ENCODE measurements at regions not wholly inside any gene's neighbourhood (a gene's known extent, or its start where the extent isn't known, plus 50 kb on each side); places are given as distances from the start of the nearest gene placed in this dataset.

- CTCF ChIA-PET: no interaction called here
- ATAC-seq (no peak), DNase-seq (no peak)
- H3K27ac Mint-ChIP-seq: no peak overlapping the region
- H3K27me3 Mint-ChIP-seq: peaks cover 4% of the 10 kb centered on the region
- no peaks in the 10 kb centered on the region for H3K36me3 Mint-ChIP-seq
- no peak overlapping the region for H3K4me3 Mint-ChIP-seq
- no peaks in the 10 kb centered on the region for H3K4me1 Mint-ChIP-seq
- no peaks in the 10 kb centered on the region for H3K9me3 Mint-ChIP-seq (ENCODE audit: low read depth)
These were observed 161.7 kb downstream of the TFCP2L1 start for GRCh38 chr2:121123268-121123667.

DNA sequence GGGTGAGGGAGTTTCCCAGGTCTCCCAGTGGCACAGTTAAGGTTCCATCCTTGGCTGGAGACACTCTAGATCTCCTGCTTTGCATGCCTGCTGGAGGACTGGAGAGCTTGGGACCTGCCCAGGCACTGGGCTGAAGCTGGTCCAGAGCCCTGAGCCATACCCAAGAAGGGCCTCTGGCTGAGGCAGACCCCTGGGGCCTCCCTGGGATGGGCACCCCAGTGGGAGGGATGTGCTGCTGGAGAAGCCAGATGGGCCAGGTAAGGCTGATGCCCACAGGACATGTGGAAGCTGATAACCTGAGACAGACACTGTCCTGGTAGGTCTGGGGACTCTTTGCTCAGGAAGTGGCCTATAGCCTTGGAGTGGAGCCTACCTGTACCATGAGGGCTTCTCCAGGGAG is 160.7 kb downstream of the TFCP2L1 start:
- H3K4me3 Mint-ChIP-seq: no peak overlapping the region
- no peaks in the 10 kb centered on the region for H3K9me3 Mint-ChIP-seq (ENCODE audit: low read depth)
- H3K27ac Mint-ChIP-seq: no peak overlapping the region
- no peaks in the 10 kb centered on the region for H3K36me3 Mint-ChIP-seq
- CTCF ChIA-PET: no interaction called here
- DNase-seq: no peak
- H3K27me3 Mint-ChIP-seq: peaks cover 4% of the 10 kb centered on the region
- no peak for ATAC-seq
- H3K4me1 Mint-ChIP-seq: no peaks in the 10 kb centered on the region

DNA sequence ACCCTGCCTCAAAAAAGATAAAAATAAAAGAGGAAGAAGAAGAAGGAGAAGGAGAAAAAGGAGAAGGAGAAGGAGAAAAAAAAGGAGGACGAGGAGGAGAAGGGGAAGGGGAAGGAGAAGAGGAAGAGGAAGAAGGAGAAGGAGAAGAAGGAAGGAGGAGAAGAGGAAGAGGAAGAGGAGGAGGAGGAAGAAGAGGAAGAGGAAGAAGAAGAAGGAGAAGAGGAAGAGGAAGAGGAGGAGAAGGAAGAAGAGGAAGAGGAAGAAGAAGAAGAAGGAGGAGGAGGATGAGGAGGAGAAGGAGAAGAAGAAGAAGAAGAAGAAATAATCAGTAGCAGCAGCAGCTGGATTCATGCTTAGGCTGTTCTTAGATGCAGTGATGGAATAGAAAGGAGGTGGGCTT is 159.7 kb downstream of the TFCP2L1 start:
- no peak overlapping the region for H3K4me3 Mint-ChIP-seq
- DNase-seq: no peak
- H3K9me3 Mint-ChIP-seq (ENCODE audit: low read depth): no peaks in the 10 kb centered on the region
- no peaks in the 10 kb centered on the region for H3K36me3 Mint-ChIP-seq
- CTCF ChIA-PET: no interaction called here
- H3K4me1 Mint-ChIP-seq: no peaks in the 10 kb centered on the region
- H3K27ac Mint-ChIP-seq: no peak overlapping the region
- ATAC-seq: no peak
- H3K27me3 Mint-ChIP-seq: peaks cover 4% of the 10 kb centered on the region

DNA sequence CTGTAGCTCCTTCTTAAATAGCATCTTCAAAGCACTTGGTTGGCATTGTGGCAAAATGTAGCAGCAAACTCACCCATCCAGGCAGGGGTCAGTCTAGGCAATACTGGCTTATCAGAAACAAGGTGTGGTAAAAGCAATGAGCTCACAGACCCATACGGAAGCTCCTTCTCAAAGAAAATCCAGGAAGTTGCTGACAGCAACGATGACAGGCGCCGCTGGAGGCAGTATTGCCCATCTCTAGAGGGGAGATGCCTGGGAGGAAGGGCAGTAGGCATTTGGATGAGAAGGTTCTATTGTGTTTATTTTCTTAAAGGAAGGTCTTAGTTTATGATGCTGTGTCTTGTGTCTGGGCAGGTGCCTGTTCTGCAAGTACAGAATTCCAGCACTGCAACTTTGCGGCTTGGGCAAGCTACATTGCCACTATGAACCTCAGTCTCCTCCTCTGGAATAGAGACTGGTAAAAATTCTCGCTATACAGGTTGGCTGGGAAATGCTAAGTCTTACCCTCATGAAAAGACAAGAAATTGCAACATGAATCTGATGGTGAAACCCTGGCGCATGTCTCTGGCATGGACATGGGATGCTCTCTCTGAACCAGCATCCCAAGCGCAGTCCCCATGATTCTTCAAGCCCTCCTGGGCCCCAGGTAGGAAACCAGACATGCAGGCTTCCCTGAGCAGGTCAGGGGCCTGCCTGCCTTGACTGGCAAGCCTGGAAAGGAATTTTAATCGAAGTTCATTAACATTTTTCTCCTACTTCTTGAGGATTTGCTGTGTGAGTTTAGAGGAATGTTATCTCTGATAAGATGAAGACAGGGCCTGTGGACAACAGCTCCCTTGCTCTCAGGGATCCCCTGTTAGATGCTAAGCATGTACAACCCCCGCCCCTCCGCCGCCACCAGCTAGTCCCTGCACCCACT is 156.0 kb downstream of the TFCP2L1 start:
- Mint-ChIP-seq H3K4me1 (no peaks in the 10 kb centered on the region), H3K27ac (no peak overlapping the region), H3K27me3 (peaks cover 4% of the 10 kb centered on the region), H3K36me3 (no peaks in the 10 kb centered on the region), H3K4me3 (no peak overlapping the region), H3K9me3 (ENCODE audit: low read depth) (peaks cover 1% of the 10 kb centered on the region)
- peak; percentile 50 for DNase-seq
- CTCF ChIA-PET: interaction anchor here (0.6 to 1.0 kb wide), 2 partner anchors 227 to 231 kb away, joined by 3 read pairs; no protein-coding TSS in a partner anchor
- no peak for ATAC-seq

GRCh38 chr2:121129692-121130091 is 155.3 kb downstream of the TFCP2L1 start:
- no peaks in the 10 kb centered on the region for H3K36me3 Mint-ChIP-seq
- no peaks in the 10 kb centered on the region for H3K4me1 Mint-ChIP-seq
- DNase-seq: no peak
- CTCF ChIA-PET: no interaction called here
- no peak for ATAC-seq
- peaks cover 4% of the 10 kb centered on the region for H3K27me3 Mint-ChIP-seq
- peaks cover 4% of the 10 kb centered on the region for H3K9me3 Mint-ChIP-seq (ENCODE audit: low read depth)
- no peak overlapping the region for H3K27ac Mint-ChIP-seq
- no peak overlapping the region for H3K4me3 Mint-ChIP-seq

GRCh38 chr2:121130301-121130850 is 154.6 kb downstream of the TFCP2L1 start:
- ATAC-seq (no peak), DNase-seq (no peak)
- Mint-ChIP-seq H3K36me3 (no peaks in the 10 kb centered on the region), H3K9me3 (ENCODE audit: low read depth) (peaks cover 4% of the 10 kb centered on the region), H3K4me1 (no peaks in the 10 kb centered on the region), H3K4me3 (no peak overlapping the region), H3K27ac (no peak overlapping the region), H3K27me3 (peaks cover 4% of the 10 kb centered on the region)
- CTCF ChIA-PET: no interaction called here

DNA sequence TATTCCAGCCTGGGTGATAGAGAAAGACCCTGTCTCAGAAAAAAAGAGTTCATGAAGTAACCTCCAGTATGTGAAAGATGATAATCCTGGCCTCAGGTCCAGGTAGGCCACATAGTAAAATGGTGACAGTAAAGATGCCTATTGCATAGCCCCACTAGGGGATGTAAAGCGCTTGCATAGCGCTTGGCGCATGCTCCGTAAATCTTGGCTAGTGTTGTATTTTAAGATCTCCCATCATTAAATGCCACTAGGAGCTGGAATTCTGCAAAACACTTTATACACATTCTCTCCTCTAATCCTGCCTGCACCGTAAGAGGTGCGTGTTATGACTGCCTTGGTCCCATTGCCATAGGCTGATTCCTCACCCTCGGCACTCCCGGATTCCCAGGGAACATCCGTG is 153.6 kb downstream of the TFCP2L1 start:
- H3K4me3 Mint-ChIP-seq: no peak overlapping the region
- ATAC-seq (no peak), DNase-seq (no peak)
- CTCF ChIA-PET: no interaction called here
- H3K4me1 Mint-ChIP-seq: no peaks in the 10 kb centered on the region
- H3K27ac Mint-ChIP-seq: no peak overlapping the region
- no peaks in the 10 kb centered on the region for H3K36me3 Mint-ChIP-seq
- H3K27me3 Mint-ChIP-seq: peaks cover 4% of the 10 kb centered on the region
- peaks cover 4% of the 10 kb centered on the region for H3K9me3 Mint-ChIP-seq (ENCODE audit: low read depth)

DNA sequence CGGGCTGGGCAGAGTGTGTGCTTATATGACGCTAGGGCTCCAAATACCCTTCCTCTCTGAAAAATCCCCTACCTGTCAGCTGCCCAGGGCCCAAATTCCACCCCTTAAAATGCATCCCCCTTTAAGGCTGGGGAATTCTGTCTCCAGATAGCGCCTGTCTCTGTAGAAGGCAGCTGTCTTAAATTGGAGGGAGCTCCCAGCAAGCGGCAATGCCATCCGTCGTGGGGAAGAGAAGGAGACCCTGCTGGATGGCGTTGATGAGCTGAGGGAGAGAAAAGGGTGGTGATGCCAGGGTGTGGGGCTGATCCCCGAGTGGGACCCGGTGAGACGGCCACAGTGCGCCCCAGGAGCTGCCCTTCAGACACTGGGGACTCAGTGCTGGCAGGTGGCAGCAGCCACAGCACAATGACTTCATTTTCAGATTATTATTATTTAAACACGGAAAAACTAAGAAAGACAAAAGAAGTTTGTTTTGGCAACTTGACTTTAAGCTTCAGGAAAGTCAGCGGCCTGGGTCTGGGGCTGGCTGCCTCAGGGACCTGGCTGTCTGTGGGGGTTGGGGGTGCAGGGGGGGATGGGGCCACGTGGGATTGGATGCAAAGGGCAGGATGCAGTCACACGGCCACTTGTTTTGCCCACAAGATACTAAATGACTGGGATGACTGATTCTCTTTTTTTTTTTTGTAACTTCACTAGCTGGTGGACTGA is 152.8 kb downstream of the TFCP2L1 start:
- CTCF ChIA-PET: no interaction called here
- no peaks in the 10 kb centered on the region for H3K4me1 Mint-ChIP-seq
- no peak overlapping the region for H3K4me3 Mint-ChIP-seq
- no peak for DNase-seq
- peaks cover 4% of the 10 kb centered on the region for H3K9me3 Mint-ChIP-seq (ENCODE audit: low read depth)
- no peaks in the 10 kb centered on the region for H3K36me3 Mint-ChIP-seq
- H3K27me3 Mint-ChIP-seq: peaks cover 4% of the 10 kb centered on the region
- no peak for ATAC-seq
- no peak overlapping the region for H3K27ac Mint-ChIP-seq

DNA sequence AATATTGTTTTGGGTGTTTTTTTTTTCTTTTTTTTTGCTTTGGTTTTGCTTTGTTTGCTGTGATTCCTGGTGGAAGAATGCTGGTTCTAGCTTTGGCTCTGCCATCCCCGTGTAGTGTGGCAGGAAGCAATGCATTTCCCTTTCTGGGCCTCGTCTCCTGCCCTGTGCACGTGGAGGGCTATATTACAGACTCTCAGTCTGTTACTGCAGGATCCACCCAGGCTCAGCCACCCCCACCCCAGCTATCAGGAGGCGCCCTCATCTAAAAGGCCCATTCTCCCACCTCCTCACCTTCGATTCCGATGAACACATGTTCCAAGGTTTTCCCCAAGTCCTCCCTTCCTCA is 152.3 kb downstream of the TFCP2L1 start:
- no peaks in the 10 kb centered on the region for H3K4me1 Mint-ChIP-seq
- H3K9me3 Mint-ChIP-seq (ENCODE audit: low read depth): peaks cover 4% of the 10 kb centered on the region
- no peaks in the 10 kb centered on the region for H3K27me3 Mint-ChIP-seq
- H3K4me3 Mint-ChIP-seq: no peak overlapping the region
- DNase-seq (no peak), ATAC-seq (no peak)
- no peak overlapping the region for H3K27ac Mint-ChIP-seq
- CTCF ChIA-PET: no interaction called here
- H3K36me3 Mint-ChIP-seq: no peaks in the 10 kb centered on the region

GRCh38 chr2:121133551-121134319 is 151.3 kb downstream of the TFCP2L1 start:
- H3K36me3 Mint-ChIP-seq: no peaks in the 10 kb centered on the region
- H3K4me1 Mint-ChIP-seq: no peaks in the 10 kb centered on the region
- peaks cover 4% of the 10 kb centered on the region for H3K9me3 Mint-ChIP-seq (ENCODE audit: low read depth)
- ATAC-seq: no peak
- H3K27ac Mint-ChIP-seq: no peak overlapping the region
- CTCF ChIA-PET: no interaction called here
- H3K27me3 Mint-ChIP-seq: no peaks in the 10 kb centered on the region
- no peak overlapping the region for H3K4me3 Mint-ChIP-seq
- no peak for DNase-seq

DNA sequence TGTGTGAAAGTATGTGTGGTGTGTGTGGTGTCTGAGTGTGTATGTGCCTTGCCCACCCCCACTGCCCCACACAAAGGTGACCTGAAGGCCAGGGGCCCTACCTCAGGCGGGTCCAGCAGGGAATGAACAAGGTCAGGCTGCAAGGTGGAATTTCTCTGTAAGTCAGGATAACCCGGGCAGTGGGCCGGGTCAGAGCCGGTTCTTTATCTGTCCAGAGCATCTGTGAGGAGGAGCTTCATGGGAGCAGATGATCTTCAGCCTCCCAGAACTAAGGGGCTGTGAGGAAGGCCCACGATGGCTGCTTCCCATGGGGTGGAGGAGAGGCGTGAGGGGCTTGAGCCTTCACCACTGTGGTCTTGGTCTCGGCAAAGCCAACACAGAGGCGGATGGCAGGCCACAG is 150.3 kb downstream of the TFCP2L1 start:
- DNase-seq (no peak), ATAC-seq (no peak)
- H3K4me1 Mint-ChIP-seq: no peaks in the 10 kb centered on the region
- no peaks in the 10 kb centered on the region for H3K36me3 Mint-ChIP-seq
- no peaks in the 10 kb centered on the region for H3K27me3 Mint-ChIP-seq
- CTCF ChIA-PET: no interaction called here
- H3K4me3 Mint-ChIP-seq: no peak overlapping the region
- H3K9me3 Mint-ChIP-seq (ENCODE audit: low read depth): peaks cover 4% of the 10 kb centered on the region
- H3K27ac Mint-ChIP-seq: no peak overlapping the region

DNA sequence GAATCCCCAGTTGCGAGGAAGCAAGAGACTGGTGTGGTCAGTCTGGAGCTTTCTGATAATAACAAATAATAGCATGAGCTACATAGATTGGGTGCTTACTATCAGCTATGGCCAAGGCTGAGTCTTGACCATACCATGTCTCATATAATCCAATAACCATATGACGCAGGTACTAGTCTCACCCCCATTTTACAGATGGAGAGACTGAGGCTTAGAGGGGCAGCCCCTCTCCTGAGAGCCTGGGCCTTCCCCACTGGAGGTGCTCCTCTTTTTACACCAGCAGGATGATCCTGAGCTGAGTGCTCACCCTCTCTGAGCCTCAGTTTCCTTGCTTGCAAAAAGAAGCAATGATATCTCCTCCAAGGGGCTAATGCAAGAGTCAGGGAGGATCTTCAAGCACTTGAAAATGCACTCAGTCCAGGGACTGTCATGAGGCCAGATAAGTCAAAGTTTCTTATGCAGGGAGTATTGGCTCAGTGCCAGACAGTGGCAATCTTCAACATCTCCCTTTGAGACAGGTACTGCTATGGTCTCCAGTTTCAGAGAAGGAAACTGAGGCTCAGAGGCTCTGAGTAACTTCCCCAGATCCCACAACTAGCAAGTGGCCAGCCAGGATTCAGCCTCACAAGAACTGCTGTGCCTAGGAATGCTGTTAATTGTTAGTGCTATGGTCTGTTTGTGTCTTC is 149.7 kb downstream of the TFCP2L1 start:
- H3K36me3 Mint-ChIP-seq: no peaks in the 10 kb centered on the region
- peaks cover 4% of the 10 kb centered on the region for H3K9me3 Mint-ChIP-seq (ENCODE audit: low read depth)
- ATAC-seq: no peak
- no peaks in the 10 kb centered on the region for H3K27me3 Mint-ChIP-seq
- H3K4me1 Mint-ChIP-seq: no peaks in the 10 kb centered on the region
- no peak for DNase-seq
- no peak overlapping the region for H3K4me3 Mint-ChIP-seq
- CTCF ChIA-PET: no interaction called here
- no peak overlapping the region for H3K27ac Mint-ChIP-seq

DNA sequence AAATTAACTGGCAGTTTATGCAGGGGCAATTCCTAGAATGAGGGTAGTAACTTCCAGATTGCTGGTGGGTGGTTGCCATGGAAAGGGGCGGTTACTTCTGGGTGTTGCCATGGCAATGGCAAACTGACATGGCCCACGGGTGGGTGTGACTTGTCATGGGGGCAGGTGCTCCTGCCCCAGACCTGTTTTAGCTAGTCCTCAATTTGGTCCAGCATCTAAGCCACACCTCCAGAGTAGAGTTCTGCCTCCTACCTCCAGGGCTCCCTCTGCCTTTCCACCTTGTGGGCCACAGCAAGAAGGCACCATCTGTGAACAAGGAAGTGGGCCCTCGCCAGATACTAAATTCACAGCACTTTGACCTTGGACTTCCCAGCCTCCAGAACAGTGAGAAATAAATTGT is 148.7 kb downstream of the TFCP2L1 start:
- no peak for DNase-seq
- no peaks in the 10 kb centered on the region for H3K36me3 Mint-ChIP-seq
- peaks cover 4% of the 10 kb centered on the region for H3K9me3 Mint-ChIP-seq (ENCODE audit: low read depth)
- ATAC-seq: no peak
- no peak overlapping the region for H3K27ac Mint-ChIP-seq
- no peaks in the 10 kb centered on the region for H3K4me1 Mint-ChIP-seq
- H3K4me3 Mint-ChIP-seq: no peak overlapping the region
- H3K27me3 Mint-ChIP-seq: no peaks in the 10 kb centered on the region
- CTCF ChIA-PET: no interaction called here
